GM21381 (cell line): ENCODE measurements at regions not wholly inside any gene's neighbourhood (a gene's known extent, or its start where the extent isn't known, plus 50 kb on each side); places are given as distances from the start of the nearest gene placed in this dataset.

Experiments used
- ATAC-seq: cut with Tn5 transposase; IDR thresholded peaks from one replicate; pipeline ENCODE4 v1.9.1; 2021; ENCODE audit warnings: mild to moderate bottlenecking, moderate library complexity; ENCODE audit not compliant: unreplicated experiment

- no peak for ATAC-seq
These were observed 100.0 kb upstream of the PCDH9 start for GRCh38 chr13:67330149-67330548.

GRCh38 chr13:67328895-67329294 lies 98.8 kb upstream of the PCDH9 start:
- ATAC-seq = no peak

DNA sequence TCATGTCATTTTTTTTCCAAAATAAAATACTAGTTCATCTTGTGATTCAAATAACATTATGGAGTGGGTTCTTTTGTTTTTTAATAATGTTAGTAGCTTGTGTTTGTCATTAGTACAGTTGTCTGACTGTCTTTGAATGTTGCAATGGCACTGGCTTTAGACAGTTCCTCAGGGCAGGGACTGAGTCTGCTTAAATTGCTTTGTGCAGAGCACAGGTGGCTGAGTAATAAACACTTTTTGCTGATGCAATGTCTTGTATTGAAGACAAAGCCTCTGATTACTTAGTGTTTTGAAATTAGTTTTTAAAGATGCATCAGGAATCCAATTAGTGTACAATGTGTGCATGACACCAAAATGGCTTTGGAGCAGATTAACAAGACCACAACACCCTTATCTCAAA lies 88.7 kb upstream of the PCDH9 start:
- no peak for ATAC-seq

DNA sequence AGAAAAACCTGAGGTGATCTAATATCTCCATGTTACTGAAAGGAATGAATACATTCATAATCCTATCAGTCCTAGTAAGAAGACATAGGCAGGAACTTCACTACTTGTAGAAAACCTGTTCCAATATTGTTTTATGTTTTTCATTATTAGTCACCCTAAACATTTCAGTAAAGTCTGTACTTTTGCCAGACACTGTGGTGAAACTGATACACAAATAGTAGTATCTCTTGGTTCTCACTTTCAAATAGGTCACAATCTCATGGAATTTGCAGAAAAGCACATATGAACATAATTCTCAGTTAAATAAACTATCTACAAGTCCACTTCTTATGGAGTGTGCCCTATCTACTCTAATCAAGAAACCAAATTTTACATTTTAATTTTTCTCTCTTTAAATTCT lies 88.3 kb upstream of the PCDH9 start:
- ATAC-seq = no peak

DNA sequence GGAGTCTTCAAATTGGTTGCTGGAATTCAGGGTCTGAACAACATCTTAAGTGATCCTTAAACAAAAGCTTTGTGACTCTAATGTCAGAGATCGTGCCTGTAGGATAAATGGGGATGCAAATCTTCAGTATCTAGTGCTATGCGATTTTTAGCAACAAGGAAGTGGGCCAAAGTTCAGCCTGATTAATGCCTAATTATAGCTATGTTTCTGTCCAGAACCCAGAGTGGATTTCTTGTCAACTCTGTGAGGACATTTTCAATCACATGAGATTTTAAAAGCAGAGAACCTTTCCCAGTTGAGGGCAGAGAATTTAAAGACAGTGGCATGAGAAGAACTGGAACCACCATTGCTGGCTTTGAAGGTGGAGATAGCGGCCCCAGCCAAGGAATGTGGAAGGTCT lies 84.3 kb upstream of the PCDH9 start:
- no peak for ATAC-seq

DNA sequence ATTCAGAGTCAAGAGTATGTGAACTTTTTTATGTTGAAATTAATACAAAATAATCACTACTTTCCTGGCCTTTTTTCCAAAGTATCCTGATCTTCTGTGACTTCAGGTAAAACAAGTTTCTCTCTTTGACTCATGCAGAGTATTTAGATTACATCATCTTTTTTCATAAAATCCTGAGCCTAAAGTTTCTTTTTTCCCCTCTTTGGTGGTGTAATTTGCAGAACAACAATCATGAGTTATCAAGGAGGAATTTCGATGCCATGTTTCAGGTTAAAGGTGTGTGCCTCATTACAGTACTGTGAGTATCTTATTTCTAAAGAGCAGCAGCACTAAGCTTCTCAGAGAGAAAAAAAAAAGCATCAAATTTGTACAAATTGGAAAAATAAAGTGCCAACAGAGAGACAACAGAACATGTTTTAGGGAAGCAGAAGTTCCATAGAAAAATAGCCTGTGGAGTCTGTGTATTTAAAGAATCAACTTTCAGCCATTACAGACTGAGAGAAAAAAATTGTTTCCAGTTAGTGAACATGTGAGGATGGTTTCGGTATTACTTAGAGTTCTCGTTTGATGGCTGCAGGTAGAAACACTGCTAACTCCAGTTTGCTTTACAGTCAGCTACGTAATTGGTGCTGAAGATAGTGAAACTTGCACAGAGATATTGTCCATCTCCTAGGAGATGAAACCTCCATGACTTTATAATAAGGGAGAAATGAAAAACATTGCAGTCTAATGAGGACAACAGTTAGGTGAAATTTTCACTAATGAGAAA lies 78.1 kb upstream of the PCDH9 start:
- no peak for ATAC-seq

- ATAC-seq = no peak
These were observed 76.6 kb upstream of the PCDH9 start for GRCh38 chr13:67306742-67307141.

DNA sequence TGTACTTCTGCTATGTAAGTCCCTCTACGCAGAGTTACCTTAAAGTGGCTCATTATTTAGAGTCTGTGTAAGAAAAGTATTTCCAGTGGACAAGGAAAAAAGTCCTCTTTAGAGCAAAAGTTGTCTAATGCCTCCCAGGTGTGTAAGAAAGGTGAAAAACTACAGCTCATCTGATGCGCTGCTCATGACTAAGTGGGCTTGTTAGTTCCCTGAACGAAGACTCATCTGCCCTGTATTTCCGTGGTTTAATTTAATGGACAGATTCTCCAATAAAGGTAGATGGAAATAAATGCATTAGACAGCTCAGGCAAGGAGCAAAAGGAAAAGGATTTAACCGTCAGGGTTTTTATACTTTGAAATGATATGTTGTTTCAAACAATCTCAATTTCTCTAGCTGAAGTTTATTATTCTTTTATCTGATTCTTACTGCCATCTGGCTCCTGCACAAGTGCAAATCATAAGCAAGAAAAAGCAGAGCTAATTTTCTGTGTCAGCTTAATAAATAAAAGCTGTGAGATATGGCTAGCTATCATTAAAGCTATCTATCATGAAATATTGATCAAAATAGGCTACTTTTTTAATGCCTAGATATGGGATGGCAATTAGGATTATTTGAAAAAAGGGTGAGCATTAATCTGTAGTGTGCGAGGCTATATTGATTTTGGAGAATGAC lies 73.7 kb upstream of the PCDH9 start:
- ATAC-seq = no peak

- no peak for ATAC-seq
These were observed 69.6 kb upstream of the PCDH9 start for GRCh38 chr13:67299751-67300150.

DNA sequence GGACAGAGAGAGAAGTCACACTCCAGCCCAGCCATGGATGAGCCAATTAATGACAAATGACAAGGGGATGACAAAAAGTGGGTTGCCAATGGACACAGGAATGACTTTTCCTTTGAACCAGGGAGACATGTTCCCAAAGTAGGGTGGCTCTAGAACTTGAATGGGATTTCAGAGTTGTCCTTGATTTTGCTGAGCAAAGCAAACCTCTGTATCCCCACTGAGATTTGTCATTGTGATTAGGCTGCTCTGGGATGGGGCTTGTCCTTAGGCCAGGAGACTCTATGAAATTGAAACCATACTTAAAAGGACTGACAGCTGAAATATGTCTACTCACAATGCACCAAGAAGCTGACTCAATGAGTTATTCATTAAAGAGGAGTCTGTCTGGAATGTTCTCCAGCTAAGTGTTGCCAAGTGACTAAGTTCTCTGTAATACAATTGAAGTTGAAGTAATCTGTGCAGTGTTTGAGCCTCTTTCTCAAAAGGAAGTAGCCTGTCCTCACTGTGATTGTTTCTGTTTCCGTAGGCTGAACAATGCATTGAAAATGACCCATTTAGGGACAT lies 69.0 kb upstream of the PCDH9 start:
- no peak for ATAC-seq

DNA sequence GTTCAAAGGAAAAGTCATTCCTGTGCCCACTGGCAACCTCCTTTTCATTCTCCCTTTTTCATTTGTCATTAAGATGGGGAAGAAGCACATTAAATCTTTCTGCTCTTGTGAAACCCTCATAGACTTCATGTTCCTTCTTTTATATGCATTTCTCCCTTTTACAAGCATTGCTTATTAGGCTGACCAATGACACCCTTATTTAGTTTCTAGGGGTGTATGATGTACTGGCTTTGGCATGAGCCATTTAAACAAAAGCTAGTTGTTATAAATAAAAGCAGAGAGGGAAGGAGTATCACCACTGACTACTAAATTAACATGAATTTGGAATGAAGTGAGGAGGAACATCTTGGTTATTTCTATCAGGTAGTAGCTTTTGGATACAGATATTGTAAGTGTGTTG lies 68.2 kb upstream of the PCDH9 start:
- ATAC-seq = no peak

DNA sequence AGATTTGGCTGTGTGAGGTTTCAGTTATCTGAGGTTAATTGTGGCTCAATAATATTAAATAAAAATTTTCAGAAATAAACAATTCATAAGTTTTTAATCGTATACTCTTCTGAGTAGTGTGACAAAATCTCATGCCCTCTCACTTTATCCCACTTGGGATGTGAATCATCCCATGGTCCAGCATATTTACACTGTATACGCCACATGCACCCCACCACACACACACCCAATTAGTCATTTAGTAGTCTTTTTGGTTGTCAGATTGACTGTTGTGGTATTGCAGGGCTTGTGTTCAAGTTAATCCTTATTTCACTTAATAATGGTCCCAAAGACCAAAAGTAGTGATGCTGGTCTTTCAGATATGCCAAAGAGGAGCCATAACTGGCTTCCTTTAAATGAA lies 66.4 kb upstream of the PCDH9 start:
- ATAC-seq = no peak

- ATAC-seq = no peak
These were observed 62.8 kb upstream of the PCDH9 start for GRCh38 chr13:67292886-67293285.

DNA sequence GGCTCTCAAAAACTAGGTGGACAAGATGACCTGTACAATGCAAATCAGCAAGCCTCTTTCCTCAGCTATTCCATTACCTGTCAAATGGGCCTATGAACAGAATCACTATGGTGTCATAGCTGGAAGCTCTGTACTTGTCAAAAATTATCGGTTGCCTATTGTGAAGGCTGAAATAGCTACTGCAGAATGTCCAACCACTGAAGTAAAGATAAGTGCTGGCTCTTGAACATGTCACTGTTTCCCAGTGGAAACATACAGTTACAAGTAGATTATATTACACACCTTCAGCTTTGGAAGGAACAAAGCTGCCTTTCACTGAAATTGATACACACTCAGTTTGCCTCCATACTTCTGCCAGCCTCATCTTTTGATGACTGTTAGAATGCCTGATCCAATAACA lies 55.5 kb upstream of the PCDH9 start:
- ATAC-seq = no peak

DNA sequence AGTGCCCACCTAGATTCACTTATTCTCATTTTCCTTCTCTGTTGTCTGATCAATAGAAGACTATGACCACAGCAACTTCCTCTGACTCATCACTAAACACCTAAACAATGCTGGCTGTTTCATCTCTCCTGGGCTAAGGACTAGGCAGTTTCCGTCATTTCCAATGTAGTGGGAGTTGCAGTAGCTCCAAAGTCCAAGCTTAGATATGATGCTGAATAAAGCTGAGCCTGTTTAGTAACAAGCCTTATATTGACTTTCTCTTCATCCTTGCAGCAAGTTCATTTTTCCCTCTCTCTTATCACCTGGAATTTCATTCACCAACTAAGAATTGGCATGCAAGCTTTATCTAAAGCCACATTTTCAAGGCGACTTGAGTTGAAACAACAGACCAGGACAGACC lies 53.5 kb upstream of the PCDH9 start:
- ATAC-seq = no peak

DNA sequence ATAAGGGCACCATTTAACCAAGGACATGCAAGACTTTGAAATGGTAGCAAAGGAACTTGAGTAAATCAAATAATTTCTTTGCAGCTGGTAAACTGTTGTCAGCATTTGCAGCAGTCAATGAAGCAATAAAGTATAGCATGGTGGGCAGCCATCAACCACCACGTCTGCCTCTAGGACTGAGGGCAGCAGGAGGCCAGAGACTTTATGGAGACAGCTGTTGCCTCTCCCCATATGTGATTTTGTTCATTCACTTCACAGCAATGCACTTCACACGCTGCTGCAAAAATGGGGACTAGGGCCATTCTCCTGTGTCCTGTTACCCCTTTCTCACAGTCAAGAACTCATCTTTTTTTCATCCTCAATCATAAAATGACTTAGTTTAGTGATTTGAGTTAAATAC lies 51.3 kb upstream of the PCDH9 start:
- no peak for ATAC-seq
